DOHH2 (cell line): ENCODE measurements at regions not wholly inside any gene's neighbourhood (a gene's known extent, or its start where the extent isn't known, plus 50 kb on each side); places are given as distances from the start of the nearest gene placed in this dataset.

Source experiments
- CTCF ChIP-seq: fragments of 200-600 bp; sonication (generic); IDR thresholded peaks from one replicate; pipeline ENCODE4 v1.5.1; 2014; ENCODE audit warnings: antibody characterized with exemption, mild to moderate bottlenecking, low read depth, low read length; ENCODE audit not compliant: poor library complexity, severe bottlenecking
- EZH2phosphoT487 ChIP-seq: fragments of 200-600 bp; sonication (generic); IDR thresholded peaks from 2 replicates; pipeline ENCODE4 v1.6.1; 2017; ENCODE audit warnings: borderline replicate concordance, mild to moderate bottlenecking, antibody characterized with exemption, low read length, moderate library complexity, mixed read lengths

- TF ChIP-seq CTCF: no peak
- TF ChIP-seq EZH2phosphoT487: no peak
These were observed 313.9 kb downstream of the BCL11B start for GRCh38 chr14:98958048-98958631.
